ENCODE measurements at regions not wholly inside any gene's neighbourhood (a gene's known extent, or its start where the extent isn't known, plus 50 kb on each side); places are given as distances from the start of the nearest gene placed in this dataset.

DNA sequence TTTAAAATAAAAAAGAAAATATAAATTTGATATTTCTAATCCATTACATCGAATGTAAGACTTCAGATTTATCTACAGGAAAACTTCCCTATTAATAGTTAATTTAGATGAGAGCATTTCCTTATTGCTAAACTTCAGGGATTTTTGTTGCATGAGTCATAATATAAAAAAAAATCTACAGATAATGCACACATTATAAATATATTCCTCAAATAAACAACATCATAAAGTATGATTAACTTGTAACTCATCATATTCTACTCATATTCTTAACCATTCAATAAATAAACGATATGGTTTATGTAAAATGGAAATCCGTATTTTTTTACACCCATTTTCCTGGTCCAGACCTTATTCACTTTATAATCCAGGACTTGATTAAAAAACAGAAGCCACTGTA lies 477.0 kb downstream of the EPHA3 start:
- no peaks in the 10 kb centered on the region for H3K9me2 ChIP-seq (replicated peaks; ENCODE audit: insufficient read depth)
- no peak overlapping the region for H3K4me3 ChIP-seq
- no peak overlapping the region for H3K27ac ChIP-seq
- no peaks in the 10 kb centered on the region for H3K4me1 ChIP-seq (ENCODE audit: insufficient read depth)
- H3K79me2 ChIP-seq: no peaks in the 10 kb centered on the region
- no peaks in the 10 kb centered on the region for H3K27me3 ChIP-seq
- no peaks in the 10 kb centered on the region for H4K20me1 ChIP-seq (ENCODE audit: insufficient read depth, poor library complexity, severe bottlenecking)
- DNase-seq (ENCODE audit: low spot score): no peak
- no peaks in the 10 kb centered on the region for H3K36me3 ChIP-seq (replicated peaks; ENCODE audit: insufficient read depth, low read depth)
- no peak overlapping the region for H2AFZ ChIP-seq
- no peak overlapping the region for H3K4me2 ChIP-seq
- 81% methylated on average over 3 of the region's 3 CpGs for WGBS (ENCODE audit: low lambda C conversion rate, missing lambda C conversion rate)
- TF ChIP-seq EZH2phosphoT487 (IDR thresholded peaks at IDR 0.05; ENCODE audit: low read depth, severe bottlenecking, unreplicated experiment) (no peak), EZH2 (IDR thresholded peaks at IDR 0.05; ENCODE audit: borderline replicate concordance) (no peak)
- TF ChIP-seq, protein P1, sequence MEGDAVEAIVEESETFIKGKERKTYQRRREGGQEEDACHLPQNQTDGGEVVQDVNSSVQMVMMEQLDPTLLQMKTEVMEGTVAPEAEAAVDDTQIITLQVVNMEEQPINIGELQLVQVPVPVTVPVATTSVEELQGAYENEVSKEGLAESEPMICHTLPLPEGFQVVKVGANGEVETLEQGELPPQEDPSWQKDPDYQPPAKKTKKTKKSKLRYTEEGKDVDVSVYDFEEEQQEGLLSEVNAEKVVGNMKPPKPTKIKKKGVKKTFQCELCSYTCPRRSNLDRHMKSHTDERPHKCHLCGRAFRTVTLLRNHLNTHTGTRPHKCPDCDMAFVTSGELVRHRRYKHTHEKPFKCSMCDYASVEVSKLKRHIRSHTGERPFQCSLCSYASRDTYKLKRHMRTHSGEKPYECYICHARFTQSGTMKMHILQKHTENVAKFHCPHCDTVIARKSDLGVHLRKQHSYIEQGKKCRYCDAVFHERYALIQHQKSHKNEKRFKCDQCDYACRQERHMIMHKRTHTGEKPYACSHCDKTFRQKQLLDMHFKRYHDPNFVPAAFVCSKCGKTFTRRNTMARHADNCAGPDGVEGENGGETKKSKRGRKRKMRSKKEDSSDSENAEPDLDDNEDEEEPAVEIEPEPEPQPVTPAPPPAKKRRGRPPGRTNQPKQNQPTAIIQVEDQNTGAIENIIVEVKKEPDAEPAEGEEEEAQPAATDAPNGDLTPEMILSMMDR (IDR thresholded peaks at IDR 0.05; ENCODE audit: poor library complexity): no peak
- H3K9me3 ChIP-seq (ENCODE audit: low read depth): no peaks in the 10 kb centered on the region

DNA sequence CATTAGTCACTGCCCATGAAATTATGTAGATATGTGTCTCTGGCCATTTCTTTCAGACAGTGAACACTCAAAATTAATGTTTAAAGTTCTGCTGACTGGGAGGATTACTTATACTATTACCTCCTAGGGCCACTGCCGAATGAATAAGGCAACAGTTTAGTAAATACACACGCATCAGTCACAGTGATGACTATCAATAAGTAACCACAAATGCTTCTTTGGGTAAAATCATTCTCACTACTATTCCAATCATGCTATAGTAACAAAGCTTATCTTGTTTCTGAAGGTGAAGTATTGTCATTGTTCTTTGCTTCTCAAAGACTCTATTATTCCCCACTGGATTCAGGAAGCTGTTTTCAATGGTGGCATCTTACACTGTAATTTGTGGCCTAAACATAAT lies 478.8 kb downstream of the EPHA3 start:
- no peak overlapping the region for H3K4me3 ChIP-seq
- no peaks in the 10 kb centered on the region for H3K36me3 ChIP-seq (replicated peaks; ENCODE audit: insufficient read depth, low read depth)
- no peak overlapping the region for H3K4me2 ChIP-seq
- no peaks in the 10 kb centered on the region for H3K79me2 ChIP-seq
- no peaks in the 10 kb centered on the region for H3K9me3 ChIP-seq (ENCODE audit: low read depth)
- no peaks in the 10 kb centered on the region for H3K4me1 ChIP-seq (ENCODE audit: insufficient read depth)
- WGBS (ENCODE audit: low lambda C conversion rate, missing lambda C conversion rate): 59% methylated on average over 2 of the region's 2 CpGs
- no peak overlapping the region for H2AFZ ChIP-seq
- H3K27ac ChIP-seq: no peak overlapping the region
- TF ChIP-seq EZH2phosphoT487 (IDR thresholded peaks at IDR 0.05; ENCODE audit: low read depth, severe bottlenecking, unreplicated experiment) (no peak), EZH2 (IDR thresholded peaks at IDR 0.05; ENCODE audit: borderline replicate concordance) (no peak)
- TF ChIP-seq, protein P1 (IDR thresholded peaks at IDR 0.05; ENCODE audit: poor library complexity): no peak
- H3K27me3 ChIP-seq: no peaks in the 10 kb centered on the region
- no peak for DNase-seq (ENCODE audit: low spot score)
- H3K9me2 ChIP-seq (replicated peaks; ENCODE audit: insufficient read depth): no peaks in the 10 kb centered on the region
- no peaks in the 10 kb centered on the region for H4K20me1 ChIP-seq (ENCODE audit: insufficient read depth, poor library complexity, severe bottlenecking)

DNA sequence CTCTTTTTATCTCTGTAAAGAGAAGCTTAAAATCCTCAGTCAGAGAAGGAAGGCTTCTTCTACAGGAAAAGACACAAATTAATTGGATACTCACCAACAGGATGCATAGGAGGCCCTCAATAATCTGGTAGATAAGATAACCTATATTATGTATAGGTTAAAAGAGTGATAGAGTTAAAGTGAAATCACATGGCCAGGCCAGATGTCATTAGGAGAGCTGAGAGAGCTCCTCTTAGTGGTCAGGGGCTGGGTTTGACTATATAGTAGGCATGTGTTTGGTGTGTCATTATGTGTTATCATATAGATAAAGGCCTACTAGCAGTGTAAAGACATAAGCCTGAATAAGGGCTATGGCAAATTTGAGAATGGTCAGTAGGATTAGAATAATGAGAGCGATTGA lies 479.3 kb downstream of the EPHA3 start:
- DNase-seq (ENCODE audit: low spot score): no peak
- WGBS (ENCODE audit: low lambda C conversion rate, missing lambda C conversion rate): 74% methylated on average over 1 of the region's 1 CpG
- Histone ChIP-seq H4K20me1 (ENCODE audit: insufficient read depth, poor library complexity, severe bottlenecking) (no peaks in the 10 kb centered on the region), H3K9me3 (ENCODE audit: low read depth) (no peaks in the 10 kb centered on the region), H2AFZ (no peak overlapping the region), H3K4me3 (no peak overlapping the region), H3K79me2 (no peaks in the 10 kb centered on the region), H3K9me2 (replicated peaks; ENCODE audit: insufficient read depth) (no peaks in the 10 kb centered on the region), H3K36me3 (replicated peaks; ENCODE audit: insufficient read depth, low read depth) (no peaks in the 10 kb centered on the region), H3K4me1 (ENCODE audit: insufficient read depth) (no peaks in the 10 kb centered on the region), H3K27me3 (no peaks in the 10 kb centered on the region), H3K4me2 (no peak overlapping the region), H3K27ac (no peak overlapping the region)
- TF ChIP-seq, protein P1 (IDR thresholded peaks at IDR 0.05; ENCODE audit: poor library complexity): no peak
- no peak for TF ChIP-seq EZH2 (IDR thresholded peaks at IDR 0.05; ENCODE audit: borderline replicate concordance)
- TF ChIP-seq EZH2phosphoT487 (IDR thresholded peaks at IDR 0.05; ENCODE audit: low read depth, severe bottlenecking, unreplicated experiment): no peak

DNA sequence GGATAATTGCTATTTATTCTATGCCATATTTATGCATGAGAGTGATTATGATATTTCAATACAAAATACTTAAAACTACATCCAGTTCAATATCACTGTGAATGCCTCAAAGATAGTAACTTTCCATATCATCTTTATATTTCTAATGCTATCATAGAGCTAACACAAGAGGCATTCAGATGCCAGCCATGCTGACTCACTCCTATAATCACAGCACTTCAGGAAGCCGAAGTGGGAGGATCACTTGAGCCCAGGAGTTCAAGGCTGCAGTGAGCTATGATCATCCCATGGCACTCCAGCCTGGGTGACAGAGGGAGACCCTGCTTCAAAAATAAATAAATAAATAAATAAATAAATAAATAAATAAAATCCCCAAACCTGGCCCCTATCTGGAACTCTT lies 498.7 kb downstream of the EPHA3 start:
- H3K4me3 ChIP-seq: no peak overlapping the region
- H3K4me2 ChIP-seq: no peak overlapping the region
- H3K36me3 ChIP-seq (replicated peaks; ENCODE audit: insufficient read depth, low read depth): no peaks in the 10 kb centered on the region
- no peak overlapping the region for H3K27ac ChIP-seq
- no peaks in the 10 kb centered on the region for H3K9me3 ChIP-seq (ENCODE audit: low read depth)
- H3K27me3 ChIP-seq: no peaks in the 10 kb centered on the region
- H3K4me1 ChIP-seq (ENCODE audit: insufficient read depth): no peaks in the 10 kb centered on the region
- no peaks in the 10 kb centered on the region for H3K79me2 ChIP-seq
- TF ChIP-seq EZH2 (IDR thresholded peaks at IDR 0.05; ENCODE audit: borderline replicate concordance) (no peak), EZH2phosphoT487 (IDR thresholded peaks at IDR 0.05; ENCODE audit: low read depth, severe bottlenecking, unreplicated experiment) (no peak)
- TF ChIP-seq, protein P1 (IDR thresholded peaks at IDR 0.05; ENCODE audit: poor library complexity): no peak
- no peak for DNase-seq (ENCODE audit: low spot score)
- no peak overlapping the region for H2AFZ ChIP-seq
- H3K9me2 ChIP-seq (replicated peaks; ENCODE audit: insufficient read depth): no peaks in the 10 kb centered on the region
- 88% methylated on average over 1 of the region's 1 CpG for WGBS (ENCODE audit: low lambda C conversion rate, missing lambda C conversion rate)
- H4K20me1 ChIP-seq (ENCODE audit: insufficient read depth, poor library complexity, severe bottlenecking): no peaks in the 10 kb centered on the region

All from hepatocyte (in vitro differentiated cells).